ENCODE measurements at regions not wholly inside any gene's neighbourhood (a gene's known extent, or its start where the extent isn't known, plus 50 kb on each side); places are given as distances from the start of the nearest gene placed in this dataset.
"Not testable (repeated sequence)": the region's sequence is repeated elsewhere in the genome, so short reads cannot be mapped to it uniquely, and the experiment has no call there.

GRCh38 chr1:187942986-187943385, 1114.2 kb downstream of the PLA2G4A start:
- H3K9me3 ChIP-seq (ENCODE audit: severe bottlenecking), result peaks cover 8% of the 10 kb centered on the region
- peak overlapping the region; percentile 6 for H3K27ac ChIP-seq (ENCODE audit: poor library complexity, severe bottlenecking)
- H3K36me3 ChIP-seq (ENCODE audit: low read depth), result no peaks in the 10 kb centered on the region
- H3K27me3 ChIP-seq (ENCODE audit: insufficient read depth, poor library complexity, severe bottlenecking), result no peaks in the 10 kb centered on the region
- peaks cover 4% of the 10 kb centered on the region for H3K4me1 ChIP-seq (ENCODE audit: insufficient read depth, poor library complexity, severe bottlenecking)
- DNase-seq (ENCODE audit: low spot score) (no peak), ATAC-seq (ENCODE audit: low read depth) (peak; percentile 54)
- TF ChIP-seq CTCF (IDR thresholded peaks at IDR 0.05; ENCODE audit: poor library complexity, severe bottlenecking), result no peak
- H3K4me3 ChIP-seq (ENCODE audit: severe bottlenecking), result no peak overlapping the region

- Histone ChIP-seq H3K27ac (ENCODE audit: poor library complexity, severe bottlenecking) (peak overlapping the region; percentile 6), H3K36me3 (ENCODE audit: low read depth) (no peaks in the 10 kb centered on the region), H3K4me1 (ENCODE audit: insufficient read depth, poor library complexity, severe bottlenecking) (peaks cover 4% of the 10 kb centered on the region), H3K9me3 (ENCODE audit: severe bottlenecking) (peaks cover 8% of the 10 kb centered on the region), H3K27me3 (ENCODE audit: insufficient read depth, poor library complexity, severe bottlenecking) (no peaks in the 10 kb centered on the region), H3K4me3 (ENCODE audit: severe bottlenecking) (no peak overlapping the region)
- no peak for TF ChIP-seq CTCF (IDR thresholded peaks at IDR 0.05; ENCODE audit: poor library complexity, severe bottlenecking)
- no peak for ATAC-seq (ENCODE audit: low read depth)
- DNase-seq (ENCODE audit: low spot score), result no peak
Observed at GRCh38 chr1:187943606-187944403, 1115.1 kb downstream of the PLA2G4A start.

GRCh38 chr1:187946661-187947060, 1117.9 kb downstream of the PLA2G4A start:
- ATAC-seq (ENCODE audit: low read depth); H3K27ac ChIP-seq (ENCODE audit: poor library complexity, severe bottlenecking); H3K36me3 ChIP-seq (ENCODE audit: low read depth); H3K9me3 ChIP-seq (ENCODE audit: severe bottlenecking); H3K4me3 ChIP-seq (ENCODE audit: severe bottlenecking); H3K4me1 ChIP-seq (ENCODE audit: insufficient read depth, poor library complexity, severe bottlenecking); DNase-seq (ENCODE audit: low spot score); H3K27me3 ChIP-seq (ENCODE audit: insufficient read depth, poor library complexity, severe bottlenecking): not testable (repeated sequence)

- TF ChIP-seq CTCF (IDR thresholded peaks at IDR 0.05; ENCODE audit: poor library complexity, severe bottlenecking), result no peak
- H3K27ac ChIP-seq (ENCODE audit: poor library complexity, severe bottlenecking), result no peak overlapping the region
- peaks cover 4% of the 10 kb centered on the region for H3K4me1 ChIP-seq (ENCODE audit: insufficient read depth, poor library complexity, severe bottlenecking)
- H3K9me3 ChIP-seq (ENCODE audit: severe bottlenecking), result peaks cover 10% of the 10 kb centered on the region
- ATAC-seq (ENCODE audit: low read depth), result no peak
- H3K36me3 ChIP-seq (ENCODE audit: low read depth), result no peaks in the 10 kb centered on the region
- H3K4me3 ChIP-seq (ENCODE audit: severe bottlenecking), result no peak overlapping the region
- no peak for DNase-seq (ENCODE audit: low spot score)
- H3K27me3 ChIP-seq (ENCODE audit: insufficient read depth, poor library complexity, severe bottlenecking), result no peaks in the 10 kb centered on the region
Observed at GRCh38 chr1:187947359-187947758, 1118.6 kb downstream of the PLA2G4A start.

GRCh38 chr1:187948170-187948794, 1119.5 kb downstream of the PLA2G4A start:
- H3K36me3 ChIP-seq (ENCODE audit: low read depth), result no peaks in the 10 kb centered on the region
- H3K4me3 ChIP-seq (ENCODE audit: severe bottlenecking), result no peak overlapping the region
- no peak overlapping the region for H3K27ac ChIP-seq (ENCODE audit: poor library complexity, severe bottlenecking)
- DNase-seq (ENCODE audit: low spot score) (no peak), ATAC-seq (ENCODE audit: low read depth) (no peak)
- H3K27me3 ChIP-seq (ENCODE audit: insufficient read depth, poor library complexity, severe bottlenecking), result no peaks in the 10 kb centered on the region
- peaks cover 10% of the 10 kb centered on the region for H3K9me3 ChIP-seq (ENCODE audit: severe bottlenecking)
- TF ChIP-seq CTCF (IDR thresholded peaks at IDR 0.05; ENCODE audit: poor library complexity, severe bottlenecking), result no peak
- peaks cover 2% of the 10 kb centered on the region for H3K4me1 ChIP-seq (ENCODE audit: insufficient read depth, poor library complexity, severe bottlenecking)
